Glutamatergic neuron (in vitro differentiated cells): ENCODE measurements at regions not wholly inside any gene's neighbourhood (a gene's known extent, or its start where the extent isn't known, plus 50 kb on each side); places are given as distances from the start of the nearest gene placed in this dataset.
"Not testable (repeated sequence)": the region's sequence is repeated elsewhere in the genome, so short reads cannot be mapped to it uniquely, and the experiment has no call there.

Experiments
- DNase-seq: peaks from one replicate; pipeline ENCODE4 v3.0.0; 2022
- H3K27ac Mint-ChIP-seq: one replicate; pipeline ENCODE4 v1.8.0; 2020; ENCODE audit warnings: mild to moderate bottlenecking, mixed read lengths, inconsistent platforms; ENCODE audit not compliant: unreplicated experiment
- H3K27me3 Mint-ChIP-seq: one replicate; pipeline ENCODE4 v1.8.0; 2020; ENCODE audit warnings: mild to moderate bottlenecking, moderate library complexity, mixed read lengths, inconsistent platforms; ENCODE audit not compliant: unreplicated experiment
- H3K36me3 Mint-ChIP-seq: one replicate; pipeline ENCODE4 v1.8.0; 2020; ENCODE audit warnings: mild to moderate bottlenecking, mixed read lengths, inconsistent platforms; ENCODE audit not compliant: unreplicated experiment
- H3K4me1 Mint-ChIP-seq: one replicate; pipeline ENCODE4 v1.8.0; 2020; ENCODE audit warnings: mild to moderate bottlenecking, low read depth, mixed read lengths, inconsistent platforms; ENCODE audit not compliant: unreplicated experiment
- H3K4me3 Mint-ChIP-seq: one replicate; pipeline ENCODE4 v1.8.0; 2020; ENCODE audit warnings: mild to moderate bottlenecking, mixed read lengths, inconsistent platforms; ENCODE audit not compliant: unreplicated experiment
- H3K9me3 Mint-ChIP-seq: one replicate; pipeline ENCODE4 v1.8.0; 2020; ENCODE audit warnings: mild to moderate bottlenecking, moderate library complexity, mixed read lengths, inconsistent platforms; ENCODE audit not compliant: unreplicated experiment
- CTCF ChIP-seq: fragments of 200-600 bp; sonication (generic); IDR thresholded peaks from one replicate; pipeline ENCODE4 v1.5.0; 2021; ENCODE audit not compliant: partially characterized antibody, unreplicated experiment

GRCh38 chr5:85000671-85001070 lies 616.0 kb upstream of the EDIL3 start:
- H3K9me3 Mint-ChIP-seq: no peaks in the 10 kb centered on the region
- H3K36me3 Mint-ChIP-seq: no peaks in the 10 kb centered on the region
- H3K4me3 Mint-ChIP-seq: no peak overlapping the region
- DNase-seq: no peak
- TF ChIP-seq CTCF: no peak
- no peak overlapping the region for H3K27ac Mint-ChIP-seq
- peaks cover 3% of the 10 kb centered on the region for H3K4me1 Mint-ChIP-seq
- no peaks in the 10 kb centered on the region for H3K27me3 Mint-ChIP-seq

- not testable (repeated sequence) for DNase-seq, H3K4me3 Mint-ChIP-seq, H3K36me3 Mint-ChIP-seq, H3K4me1 Mint-ChIP-seq, H3K27ac Mint-ChIP-seq, H3K9me3 Mint-ChIP-seq, H3K27me3 Mint-ChIP-seq
Observed at GRCh38 chr5:85002026-85002425, 617.3 kb upstream of the EDIL3 start.

- Mint-ChIP-seq H3K4me1 (peaks cover 3% of the 10 kb centered on the region), H3K27me3 (no peaks in the 10 kb centered on the region)
Observed at GRCh38 chr5:85010014-85010562, 625.4 kb upstream of the EDIL3 start.

GRCh38 chr5:85017261-85017660 lies 632.6 kb upstream of the EDIL3 start:
- Mint-ChIP-seq H3K4me1 (no peaks in the 10 kb centered on the region), H3K9me3 (no peaks in the 10 kb centered on the region)

More at GRCh38 chr5:85010014-85010562, 625.4 kb upstream of the EDIL3 start:
- H3K36me3 Mint-ChIP-seq: no peaks in the 10 kb centered on the region
- no peak for DNase-seq
- no peak for TF ChIP-seq CTCF
- H3K9me3 Mint-ChIP-seq: no peaks in the 10 kb centered on the region
- no peak overlapping the region for H3K27ac Mint-ChIP-seq
- no peak overlapping the region for H3K4me3 Mint-ChIP-seq

GRCh38 chr5:85030316-85031084 lies 645.8 kb upstream of the EDIL3 start:
- no peaks in the 10 kb centered on the region for H3K27me3 Mint-ChIP-seq
- no peaks in the 10 kb centered on the region for H3K4me1 Mint-ChIP-seq
- no peak overlapping the region for H3K27ac Mint-ChIP-seq
- no peak overlapping the region for H3K4me3 Mint-ChIP-seq
- DNase-seq: no peak
- H3K36me3 Mint-ChIP-seq: no peaks in the 10 kb centered on the region
- peaks cover 2% of the 10 kb centered on the region for H3K9me3 Mint-ChIP-seq
- TF ChIP-seq CTCF: no peak

More at GRCh38 chr5:85017261-85017660, 632.6 kb upstream of the EDIL3 start:
- TF ChIP-seq CTCF: no peak
- no peaks in the 10 kb centered on the region for H3K27me3 Mint-ChIP-seq
- H3K27ac Mint-ChIP-seq: no peak overlapping the region
- DNase-seq: no peak
- H3K36me3 Mint-ChIP-seq: peaks cover 4% of the 10 kb centered on the region
- no peak overlapping the region for H3K4me3 Mint-ChIP-seq
